ENCODE measurements at regions not wholly inside any gene's neighbourhood (a gene's known extent, or its start where the extent isn't known, plus 50 kb on each side); places are given as distances from the start of the nearest gene placed in this dataset.

DNA sequence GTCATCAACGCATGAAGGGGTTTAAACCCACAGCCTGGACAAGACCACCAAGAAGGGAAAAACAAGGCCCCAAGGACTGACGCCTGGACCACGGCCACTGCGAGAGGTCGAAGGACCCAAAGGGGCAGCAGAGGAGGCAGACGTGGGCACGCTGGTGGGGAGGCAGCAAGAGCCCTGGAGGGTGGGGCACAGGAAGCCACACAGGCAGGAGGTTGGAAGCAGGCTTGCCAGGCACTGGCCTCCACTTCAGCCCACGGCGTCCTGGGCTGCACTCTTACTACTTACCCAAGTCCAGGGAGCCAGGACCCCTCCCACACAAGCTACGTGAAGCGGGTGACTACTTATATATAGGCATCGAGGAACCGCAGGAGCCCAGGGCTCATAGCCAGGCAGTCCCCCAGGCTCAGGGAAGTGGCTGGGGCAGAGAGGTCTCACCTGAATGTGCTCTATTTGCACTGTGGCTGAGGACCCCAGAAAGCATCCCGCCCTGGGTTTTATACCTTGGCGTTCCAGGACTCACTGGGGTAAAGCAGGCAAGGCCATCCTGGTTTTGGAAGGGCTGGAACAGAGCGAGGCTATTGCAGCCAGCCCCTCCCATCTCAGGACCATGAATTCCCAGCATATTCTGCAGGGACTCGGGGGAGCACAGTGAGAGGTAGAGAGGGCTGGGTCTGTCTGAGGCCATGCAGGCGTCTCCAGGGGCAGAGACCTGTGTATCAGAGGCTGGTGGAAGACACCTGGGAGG is 113.8 kb upstream of the AFDN start:
- no peak for TF ChIP-seq POLR2A (IDR thresholded peaks at IDR 0.05)
- TF ChIP-seq, protein P1, sequence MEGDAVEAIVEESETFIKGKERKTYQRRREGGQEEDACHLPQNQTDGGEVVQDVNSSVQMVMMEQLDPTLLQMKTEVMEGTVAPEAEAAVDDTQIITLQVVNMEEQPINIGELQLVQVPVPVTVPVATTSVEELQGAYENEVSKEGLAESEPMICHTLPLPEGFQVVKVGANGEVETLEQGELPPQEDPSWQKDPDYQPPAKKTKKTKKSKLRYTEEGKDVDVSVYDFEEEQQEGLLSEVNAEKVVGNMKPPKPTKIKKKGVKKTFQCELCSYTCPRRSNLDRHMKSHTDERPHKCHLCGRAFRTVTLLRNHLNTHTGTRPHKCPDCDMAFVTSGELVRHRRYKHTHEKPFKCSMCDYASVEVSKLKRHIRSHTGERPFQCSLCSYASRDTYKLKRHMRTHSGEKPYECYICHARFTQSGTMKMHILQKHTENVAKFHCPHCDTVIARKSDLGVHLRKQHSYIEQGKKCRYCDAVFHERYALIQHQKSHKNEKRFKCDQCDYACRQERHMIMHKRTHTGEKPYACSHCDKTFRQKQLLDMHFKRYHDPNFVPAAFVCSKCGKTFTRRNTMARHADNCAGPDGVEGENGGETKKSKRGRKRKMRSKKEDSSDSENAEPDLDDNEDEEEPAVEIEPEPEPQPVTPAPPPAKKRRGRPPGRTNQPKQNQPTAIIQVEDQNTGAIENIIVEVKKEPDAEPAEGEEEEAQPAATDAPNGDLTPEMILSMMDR (IDR thresholded peaks at IDR 0.05) = no peak

All from thyroid gland (tissue), 4 donors.